ENCODE measurements at regions not wholly inside any gene's neighbourhood (a gene's known extent, or its start where the extent isn't known, plus 50 kb on each side); places are given as distances from the start of the nearest gene placed in this dataset.
"Not testable (repeated sequence)": the region's sequence is repeated elsewhere in the genome, so short reads cannot be mapped to it uniquely, and the experiment has no call there.

DNA sequence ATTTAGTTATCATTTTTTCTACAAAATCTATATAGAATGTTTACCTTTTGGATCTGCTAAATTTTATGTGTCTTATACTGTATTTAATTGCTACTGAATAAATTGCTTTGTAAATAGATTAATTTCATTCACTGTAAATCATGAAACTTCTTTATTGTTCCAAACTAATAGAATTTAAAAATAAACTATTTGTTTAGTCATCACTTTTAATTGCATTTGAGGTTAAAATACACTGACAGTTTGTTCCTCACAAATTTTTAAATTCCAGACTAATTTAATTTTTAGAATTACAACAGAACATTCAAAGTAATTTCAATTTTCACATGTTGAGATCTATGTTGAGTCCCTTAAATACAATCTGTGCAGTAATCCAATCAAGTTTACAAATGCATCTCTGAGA is 1633.2 kb upstream of the NUDT12 start:
- H3K4me3 Mint-ChIP-seq, result no peak overlapping the region
- no peak overlapping the region for H3K27ac Mint-ChIP-seq
- no peaks in the 10 kb centered on the region for H3K4me1 Mint-ChIP-seq (ENCODE audit: low read depth)
- no peak for DNase-seq
- intact Hi-C loops (cut with micrococcal nuclease), result no loop called here
- CTCF ChIA-PET, result no interaction called here
- POLR2A ChIA-PET, result no interaction called here
- H3K27me3 Mint-ChIP-seq, result no peaks in the 10 kb centered on the region
- no peaks in the 10 kb centered on the region for H3K36me3 Mint-ChIP-seq
- H3K9me3 Mint-ChIP-seq, result peaks cover 10% of the 10 kb centered on the region

GRCh38 chr5:105172918-105173317 is 1610.3 kb upstream of the NUDT12 start:
- intact Hi-C loops (cut with micrococcal nuclease), result no loop called here
- CTCF ChIA-PET, result no interaction called here
- Mint-ChIP-seq H3K27ac (no peak overlapping the region), H3K36me3 (no peaks in the 10 kb centered on the region), H3K4me3 (no peak overlapping the region), H3K27me3 (no peaks in the 10 kb centered on the region), H3K4me1 (ENCODE audit: low read depth) (no peaks in the 10 kb centered on the region), H3K9me3 (peaks cover 17% of the 10 kb centered on the region)
- DNase-seq, result no peak
- POLR2A ChIA-PET, result no interaction called here

DNA sequence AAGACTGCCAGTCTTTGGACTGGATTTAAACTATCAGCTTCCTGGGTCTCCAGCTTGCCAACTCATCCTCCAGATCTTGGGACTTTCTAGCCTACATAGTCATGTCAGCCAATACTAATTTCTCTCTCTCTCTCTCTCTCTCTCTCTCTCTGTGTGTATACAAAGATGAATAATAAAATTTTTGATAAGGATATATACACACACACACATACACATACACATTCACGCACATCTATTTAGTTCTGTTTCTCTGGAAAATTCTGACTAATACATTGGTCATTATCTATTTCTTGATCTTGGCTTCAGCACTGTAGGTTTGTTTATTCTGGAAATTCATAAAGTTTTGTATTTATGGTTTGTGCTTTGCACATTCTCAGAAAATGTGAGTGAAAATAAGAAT is 1606.2 kb upstream of the NUDT12 start:
- DNase-seq, result no peak
- Mint-ChIP-seq H3K27ac (no peak overlapping the region), H3K4me3 (no peak overlapping the region), H3K27me3 (no peaks in the 10 kb centered on the region), H3K36me3 (no peaks in the 10 kb centered on the region), H3K4me1 (ENCODE audit: low read depth) (no peaks in the 10 kb centered on the region), H3K9me3 (peaks cover 21% of the 10 kb centered on the region)
- POLR2A ChIA-PET, result no interaction called here
- intact Hi-C loops (cut with micrococcal nuclease), result no loop called here
- CTCF ChIA-PET, result no interaction called here

DNA sequence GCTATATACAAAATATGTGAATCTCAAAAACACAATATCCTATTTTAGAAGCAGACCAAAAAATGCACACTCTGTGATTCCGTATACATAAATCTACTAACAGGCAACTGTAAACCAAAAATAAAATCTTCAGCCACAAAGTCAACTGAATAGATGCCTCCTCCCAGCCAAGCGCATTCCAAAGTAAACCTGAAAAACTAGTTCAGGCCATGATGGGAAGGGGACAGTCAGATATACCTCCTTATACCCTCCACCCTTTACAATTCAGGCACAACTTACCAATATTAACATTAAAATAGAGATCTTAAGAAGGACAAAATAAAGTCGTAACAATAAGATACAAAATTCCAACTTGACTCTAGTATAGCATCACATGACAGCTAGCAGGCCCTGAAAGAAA is 1604.5 kb upstream of the NUDT12 start:
- Mint-ChIP-seq H3K4me1 (ENCODE audit: low read depth) (no peaks in the 10 kb centered on the region), H3K4me3 (no peak overlapping the region), H3K36me3 (no peaks in the 10 kb centered on the region), H3K27me3 (no peaks in the 10 kb centered on the region), H3K9me3 (peaks cover 24% of the 10 kb centered on the region), H3K27ac (no peak overlapping the region)
- intact Hi-C loops (cut with micrococcal nuclease), result no loop called here
- no peak for DNase-seq
- CTCF ChIA-PET, result no interaction called here
- POLR2A ChIA-PET, result no interaction called here

- intact Hi-C loops (cut with micrococcal nuclease), result no loop called here
- DNase-seq, result no peak
- H3K9me3 Mint-ChIP-seq, result peaks cover 28% of the 10 kb centered on the region
- no peaks in the 10 kb centered on the region for H3K4me1 Mint-ChIP-seq (ENCODE audit: low read depth)
- H3K27me3 Mint-ChIP-seq, result no peaks in the 10 kb centered on the region
- CTCF ChIA-PET, result no interaction called here
- no peaks in the 10 kb centered on the region for H3K36me3 Mint-ChIP-seq
- H3K27ac Mint-ChIP-seq, result no peak overlapping the region
- H3K4me3 Mint-ChIP-seq, result no peak overlapping the region
- POLR2A ChIA-PET, result no interaction called here
Measured at GRCh38 chr5:105163547-105163946, 1601.0 kb upstream of the NUDT12 start.

- CTCF ChIA-PET; H3K4me1 Mint-ChIP-seq (ENCODE audit: low read depth); POLR2A ChIA-PET; H3K27me3 Mint-ChIP-seq; H3K27ac Mint-ChIP-seq; H3K36me3 Mint-ChIP-seq; intact Hi-C loops (cut with micrococcal nuclease); H3K4me3 Mint-ChIP-seq; DNase-seq: not testable (repeated sequence)
- peaks cover 28% of the 10 kb centered on the region for H3K9me3 Mint-ChIP-seq
Measured at GRCh38 chr5:105162557-105162956, 1600.0 kb upstream of the NUDT12 start.

DNA sequence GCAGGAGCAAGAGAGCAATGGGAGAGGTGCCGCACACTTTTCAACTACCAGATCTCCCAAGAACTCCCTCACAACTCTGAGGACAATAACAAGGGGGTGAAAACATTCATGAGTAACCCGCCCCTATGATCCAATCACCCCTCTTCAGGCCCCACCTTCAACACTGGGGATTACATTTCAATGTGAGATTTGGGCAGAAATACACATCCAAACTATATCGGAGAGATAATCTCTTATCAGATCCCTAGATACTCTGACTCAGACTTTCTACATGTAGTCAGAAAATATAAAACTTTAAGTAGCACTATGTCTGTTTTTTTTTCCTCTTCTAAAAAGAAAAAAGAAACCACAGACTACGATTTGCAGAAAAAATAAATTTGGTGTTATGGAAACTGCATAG is 1595.9 kb upstream of the NUDT12 start:
- DNase-seq, result no peak
- CTCF ChIA-PET, result no interaction called here
- Mint-ChIP-seq H3K27me3 (no peaks in the 10 kb centered on the region), H3K4me1 (ENCODE audit: low read depth) (no peaks in the 10 kb centered on the region), H3K27ac (no peak overlapping the region), H3K9me3 (peaks cover 38% of the 10 kb centered on the region), H3K36me3 (no peaks in the 10 kb centered on the region), H3K4me3 (no peak overlapping the region)
- intact Hi-C loops (cut with micrococcal nuclease), result no loop called here
- POLR2A ChIA-PET, result no interaction called here

DNA sequence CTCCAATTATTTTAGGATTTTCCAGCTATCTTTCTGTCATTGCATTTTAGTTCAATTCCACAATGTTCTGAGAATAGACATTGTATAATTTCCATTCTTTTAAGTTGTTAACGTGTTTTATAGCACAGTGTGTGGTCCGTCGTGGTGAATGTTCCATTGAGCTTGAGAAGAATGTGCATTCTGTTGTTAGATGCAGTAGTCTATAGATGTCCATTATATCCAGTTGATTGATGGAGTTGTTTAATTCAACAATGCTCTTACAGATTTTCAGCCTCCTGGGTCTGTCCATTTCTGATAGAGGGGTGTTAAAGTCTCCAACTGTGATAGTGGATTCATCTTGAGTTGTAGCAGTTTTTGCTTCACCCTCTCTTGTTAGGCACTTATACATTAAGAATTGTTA is 1587.7 kb upstream of the NUDT12 start:
- POLR2A ChIA-PET, result no interaction called here
- H3K4me3 Mint-ChIP-seq, result no peak overlapping the region

DNA sequence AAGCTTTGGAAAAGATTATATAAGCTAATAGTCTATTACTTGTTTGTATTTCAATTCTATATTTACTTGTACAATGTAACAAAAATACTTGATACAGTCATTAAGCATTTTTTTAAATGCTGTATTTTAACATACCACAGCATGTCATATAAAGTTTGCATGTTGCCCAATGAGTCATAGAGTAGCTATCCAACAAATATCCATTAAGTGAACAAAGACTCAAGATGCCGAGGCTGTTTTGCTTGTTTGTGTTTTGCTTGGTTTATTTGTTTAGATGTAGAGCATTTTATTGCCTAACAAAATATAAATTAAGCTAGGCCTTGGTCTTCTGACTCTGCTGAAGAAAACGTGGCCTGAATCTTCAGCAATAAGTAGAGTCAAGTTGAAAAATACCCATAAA is 1584.3 kb upstream of the NUDT12 start:
- ChIA-PET CTCF (no interaction called here), POLR2A (no interaction called here)
- DNase-seq, result no peak
- Mint-ChIP-seq H3K27me3 (no peaks in the 10 kb centered on the region), H3K27ac (no peak overlapping the region), H3K4me3 (no peak overlapping the region), H3K9me3 (no peaks in the 10 kb centered on the region), H3K36me3 (no peaks in the 10 kb centered on the region), H3K4me1 (ENCODE audit: low read depth) (no peaks in the 10 kb centered on the region)
- intact Hi-C loops (cut with micrococcal nuclease), result no loop called here

More for the DNA sequence above, 1587.7 kb upstream of the NUDT12 start:
- CTCF ChIA-PET, result no interaction called here
- no peak overlapping the region for H3K27ac Mint-ChIP-seq
- H3K36me3 Mint-ChIP-seq, result no peaks in the 10 kb centered on the region
- no peaks in the 10 kb centered on the region for H3K27me3 Mint-ChIP-seq
- DNase-seq, result no peak
- intact Hi-C loops (cut with micrococcal nuclease), result no loop called here
- peaks cover 7% of the 10 kb centered on the region for H3K9me3 Mint-ChIP-seq
- no peaks in the 10 kb centered on the region for H3K4me1 Mint-ChIP-seq (ENCODE audit: low read depth)

GRCh38 chr5:105145152-105145551 is 1582.6 kb upstream of the NUDT12 start:
- ChIA-PET CTCF (no interaction called here), POLR2A (no interaction called here)
- no peak overlapping the region for H3K4me3 Mint-ChIP-seq
- H3K4me1 Mint-ChIP-seq (ENCODE audit: low read depth), result no peaks in the 10 kb centered on the region
- H3K36me3 Mint-ChIP-seq, result no peaks in the 10 kb centered on the region
- no peaks in the 10 kb centered on the region for H3K9me3 Mint-ChIP-seq
- intact Hi-C loops (cut with micrococcal nuclease), result no loop called here
- DNase-seq, result no peak
- no peaks in the 10 kb centered on the region for H3K27me3 Mint-ChIP-seq
- H3K27ac Mint-ChIP-seq, result no peak overlapping the region

- no peak for DNase-seq
- Mint-ChIP-seq H3K9me3 (peaks cover 26% of the 10 kb centered on the region), H3K27ac (no peak overlapping the region), H3K4me3 (no peak overlapping the region), H3K36me3 (no peaks in the 10 kb centered on the region), H3K4me1 (ENCODE audit: low read depth) (no peaks in the 10 kb centered on the region), H3K27me3 (no peaks in the 10 kb centered on the region)
- intact Hi-C loops (cut with micrococcal nuclease), result no loop called here
- CTCF ChIA-PET, result no interaction called here
- POLR2A ChIA-PET, result no interaction called here
Measured at GRCh38 chr5:105134328-105134727, 1571.7 kb upstream of the NUDT12 start.

GRCh38 chr5:105133087-105133486 is 1570.5 kb upstream of the NUDT12 start:
- H3K4me3 Mint-ChIP-seq, result no peak overlapping the region
- CTCF ChIA-PET, result no interaction called here

DNA sequence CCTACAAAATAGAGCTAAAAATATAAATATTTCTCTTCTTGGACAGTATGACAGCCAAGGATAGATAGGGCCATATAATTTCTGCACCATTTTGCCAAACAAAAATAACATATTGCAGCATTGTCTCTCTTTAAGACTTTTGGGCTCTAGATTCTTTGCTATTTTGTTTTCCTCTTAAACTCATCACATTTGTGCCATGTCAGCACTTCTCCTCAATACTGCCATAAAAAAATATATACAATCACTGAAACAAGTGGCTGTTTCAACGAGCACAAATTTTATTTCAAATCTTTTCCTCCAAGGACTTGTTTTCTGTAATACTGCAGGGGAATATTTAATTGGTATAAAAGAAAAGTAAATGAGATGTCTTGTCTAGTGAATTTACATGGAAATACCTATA is 1570.0 kb upstream of the NUDT12 start:
- POLR2A ChIA-PET, result no interaction called here
- Mint-ChIP-seq H3K27ac (no peak overlapping the region), H3K4me3 (no peak overlapping the region), H3K9me3 (peaks cover 28% of the 10 kb centered on the region), H3K36me3 (no peaks in the 10 kb centered on the region), H3K4me1 (ENCODE audit: low read depth) (no peaks in the 10 kb centered on the region), H3K27me3 (no peaks in the 10 kb centered on the region)
- CTCF ChIA-PET, result no interaction called here
- DNase-seq, result no peak
- intact Hi-C loops (cut with micrococcal nuclease), result no loop called here

More at GRCh38 chr5:105133087-105133486, 1570.5 kb upstream of the NUDT12 start:
- Mint-ChIP-seq H3K4me1 (ENCODE audit: low read depth) (no peaks in the 10 kb centered on the region), H3K36me3 (no peaks in the 10 kb centered on the region), H3K27me3 (no peaks in the 10 kb centered on the region), H3K9me3 (peaks cover 28% of the 10 kb centered on the region), H3K27ac (no peak overlapping the region)
- intact Hi-C loops (cut with micrococcal nuclease), result no loop called here
- POLR2A ChIA-PET, result no interaction called here
- no peak for DNase-seq

DNA sequence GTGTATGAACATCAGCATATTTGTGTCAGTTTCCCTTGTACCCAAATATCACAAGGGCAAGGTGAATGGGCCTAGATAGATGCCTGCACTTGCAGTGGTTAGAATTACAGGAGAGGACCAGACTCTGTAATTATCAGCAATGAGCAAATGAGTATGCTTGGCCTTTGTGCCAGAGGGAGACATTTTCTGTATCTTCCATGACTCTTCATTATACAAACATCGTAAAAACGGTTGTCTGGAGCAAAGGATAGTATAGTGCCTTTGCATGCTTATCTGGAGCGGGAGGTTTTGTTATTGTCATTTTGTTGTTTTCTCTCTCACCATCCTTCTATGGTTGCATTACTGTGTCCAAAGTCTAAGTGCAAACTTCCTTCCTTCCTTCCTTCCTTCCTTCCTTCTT is 1568.5 kb upstream of the NUDT12 start:
- Mint-ChIP-seq H3K9me3 (peaks cover 24% of the 10 kb centered on the region), H3K27me3 (no peaks in the 10 kb centered on the region), H3K4me3 (no peak overlapping the region), H3K27ac (no peak overlapping the region), H3K4me1 (ENCODE audit: low read depth) (no peaks in the 10 kb centered on the region), H3K36me3 (no peaks in the 10 kb centered on the region)
- intact Hi-C loops (cut with micrococcal nuclease), result no loop called here
- ChIA-PET POLR2A (no interaction called here), CTCF (no interaction called here)
- DNase-seq, result no peak

All from activated CD4-positive, alpha-beta memory T cell treated with anti-CD3 and anti-CD28 coated beads for 36 hours (primary cell).